HCT116 (cell line): ENCODE measurements at regions not wholly inside any gene's neighbourhood (a gene's known extent, or its start where the extent isn't known, plus 50 kb on each side); places are given as distances from the start of the nearest gene placed in this dataset.

Experiments used
- EGR1 ChIP-seq: IDR thresholded peaks from 2 replicates; pipeline ENCODE4 v1.6.1; 2012; ENCODE audit warnings: low read depth
- POLR2A ChIP-seq: IDR thresholded peaks from 2 replicates; pipeline ENCODE4 v1.7.0; 2011; ENCODE audit warnings: borderline replicate concordance; ENCODE audit not compliant: insufficient read depth, insufficient read length; ENCODE audit errors: extremely low read depth
- SIN3A ChIP-seq: IDR thresholded peaks from 2 replicates; pipeline ENCODE4 v1.6.1; 2012; ENCODE audit warnings: low read depth
- SP1 ChIP-seq: IDR thresholded peaks from 2 replicates; pipeline ENCODE4 v1.6.1; 2012; ENCODE audit warnings: low read depth
- TCF7L2 ChIP-seq: IDR thresholded peaks from 2 replicates; pipeline ENCODE4 v1.7.0; 2011; ENCODE audit warnings: borderline replicate concordance, inconsistent platforms; ENCODE audit not compliant: insufficient read depth, insufficient read length; ENCODE audit errors: extremely low read depth
- YY1 ChIP-seq: IDR thresholded peaks from 2 replicates; pipeline ENCODE4 v1.6.1; 2011; ENCODE audit warnings: low read length, low read depth, moderate library complexity, mild to moderate bottlenecking; ENCODE audit not compliant: insufficient replicate concordance; ENCODE audit errors: extremely low read depth
- TF ChIP-seq, protein P1 (sequence below): IDR thresholded peaks from 2 replicates; pipeline ENCODE4 v1.6.1; 2012
- TF ChIP-seq, protein P2 (sequence below), 3 experiments: fragments of 200-600 bp in 1 of 3; sonication (generic) in 1 of 3; IDR thresholded peaks in 2 of 3; conservative IDR thresholded peaks in 1 of 3; 2 replicates each; pipeline ENCODE4 v1.5.1; 2012 to 2017; ENCODE audit warnings: low read depth in 2 of 3, low read length in 2 of 3, antibody characterized with exemption in 1 of 3, borderline replicate concordance in 1 of 3, control low read depth in 1 of 3, mild to moderate bottlenecking in 1 of 3, mixed read lengths in 1 of 3, mixed run types in 1 of 3, moderate library complexity in 1 of 3; ENCODE audit not compliant: insufficient read depth in 1 of 3

DNA sequence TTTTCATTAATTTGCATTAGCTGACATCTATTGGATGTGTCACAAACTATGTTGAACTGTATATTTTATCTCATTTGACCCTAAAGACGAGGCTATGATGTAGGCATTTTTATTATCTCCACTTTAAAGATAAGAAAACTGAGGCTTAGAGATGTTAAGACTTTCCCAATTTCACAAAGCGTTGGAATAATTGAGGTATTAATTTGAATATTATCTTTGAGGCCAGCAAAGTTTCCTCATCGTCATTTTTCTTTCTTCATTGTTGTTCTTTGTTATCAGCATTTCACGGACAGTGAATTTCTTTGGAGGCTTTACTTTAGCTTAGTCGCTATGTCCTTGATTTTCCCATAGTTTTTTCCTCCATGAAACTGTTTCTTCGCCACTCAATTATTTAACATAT, 227.5 kb upstream of the MYOCD start:
- TF ChIP-seq POLR2A, result no peak
- TF ChIP-seq, protein P1, sequence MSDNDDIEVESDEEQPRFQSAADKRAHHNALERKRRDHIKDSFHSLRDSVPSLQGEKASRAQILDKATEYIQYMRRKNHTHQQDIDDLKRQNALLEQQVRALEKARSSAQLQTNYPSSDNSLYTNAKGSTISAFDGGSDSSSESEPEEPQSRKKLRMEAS, result no peak
- TF ChIP-seq, protein P2, sequence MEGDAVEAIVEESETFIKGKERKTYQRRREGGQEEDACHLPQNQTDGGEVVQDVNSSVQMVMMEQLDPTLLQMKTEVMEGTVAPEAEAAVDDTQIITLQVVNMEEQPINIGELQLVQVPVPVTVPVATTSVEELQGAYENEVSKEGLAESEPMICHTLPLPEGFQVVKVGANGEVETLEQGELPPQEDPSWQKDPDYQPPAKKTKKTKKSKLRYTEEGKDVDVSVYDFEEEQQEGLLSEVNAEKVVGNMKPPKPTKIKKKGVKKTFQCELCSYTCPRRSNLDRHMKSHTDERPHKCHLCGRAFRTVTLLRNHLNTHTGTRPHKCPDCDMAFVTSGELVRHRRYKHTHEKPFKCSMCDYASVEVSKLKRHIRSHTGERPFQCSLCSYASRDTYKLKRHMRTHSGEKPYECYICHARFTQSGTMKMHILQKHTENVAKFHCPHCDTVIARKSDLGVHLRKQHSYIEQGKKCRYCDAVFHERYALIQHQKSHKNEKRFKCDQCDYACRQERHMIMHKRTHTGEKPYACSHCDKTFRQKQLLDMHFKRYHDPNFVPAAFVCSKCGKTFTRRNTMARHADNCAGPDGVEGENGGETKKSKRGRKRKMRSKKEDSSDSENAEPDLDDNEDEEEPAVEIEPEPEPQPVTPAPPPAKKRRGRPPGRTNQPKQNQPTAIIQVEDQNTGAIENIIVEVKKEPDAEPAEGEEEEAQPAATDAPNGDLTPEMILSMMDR (IDR thresholded peaks at IDR 0.05 in 2 of 3, conservative IDR thresholded peaks at IDR 0.05 in 1 of 3; ENCODE audit: borderline replicate concordance in 1 of 3, insufficient read depth in 1 of 3, low read depth in 2 of 3, low read length in 2 of 3), result no peak
- no peak for TF ChIP-seq YY1
- no peak for TF ChIP-seq TCF7L2
- no peak for TF ChIP-seq SIN3A
- no peak for TF ChIP-seq SP1
- no peak for TF ChIP-seq EGR1
